DMS79 (cell line): ENCODE measurements at regions not wholly inside any gene's neighbourhood (a gene's known extent, or its start where the extent isn't known, plus 50 kb on each side); places are given as distances from the start of the nearest gene placed in this dataset.
A peak's percentile ranks its signal among the peaks of the same experiment; 100 is the strongest.
"Not testable (repeated sequence)": the region's sequence is repeated elsewhere in the genome, so short reads cannot be mapped to it uniquely, and the experiment has no call there.

Experiments
- DNase-seq: peaks from one replicate; lab custom pipeline; 2025; lab: John Stamatoyannopoulos, UW

- no peak for DNase-seq
Measured at GRCh38 chr3:28575746-28576613, 227.4 kb upstream of the AZI2 start.

DNA sequence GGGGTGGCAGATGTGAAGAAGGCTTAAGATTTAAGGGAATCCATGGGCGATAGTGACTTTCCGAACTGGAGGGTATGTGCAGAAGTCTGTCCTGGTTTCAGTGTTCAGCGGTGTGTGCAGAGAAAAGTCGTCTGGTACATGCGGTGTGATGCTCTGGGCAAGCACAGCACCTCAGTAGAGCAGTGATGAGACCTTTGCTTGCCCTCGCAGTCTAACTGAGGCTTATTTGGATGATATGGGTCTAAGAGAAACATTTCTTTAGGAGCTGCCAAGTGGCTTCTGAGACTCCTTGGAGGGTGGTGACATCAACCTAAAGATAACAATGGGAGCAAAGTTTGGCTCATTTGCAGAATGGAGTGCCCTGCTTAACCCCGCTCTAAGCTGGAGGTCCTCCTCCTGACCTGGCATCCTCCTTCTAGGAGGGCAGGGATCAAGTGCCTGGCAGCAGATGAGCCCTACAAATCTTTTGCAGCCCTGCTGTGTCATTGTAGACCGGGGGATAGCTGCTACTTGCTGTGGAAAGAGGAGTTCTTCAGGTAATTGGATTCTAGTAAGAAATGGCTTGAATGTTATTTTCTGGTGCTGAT is 228.1 kb upstream of the AZI2 start:
- DNase-seq = peak; percentile 5

DNA sequence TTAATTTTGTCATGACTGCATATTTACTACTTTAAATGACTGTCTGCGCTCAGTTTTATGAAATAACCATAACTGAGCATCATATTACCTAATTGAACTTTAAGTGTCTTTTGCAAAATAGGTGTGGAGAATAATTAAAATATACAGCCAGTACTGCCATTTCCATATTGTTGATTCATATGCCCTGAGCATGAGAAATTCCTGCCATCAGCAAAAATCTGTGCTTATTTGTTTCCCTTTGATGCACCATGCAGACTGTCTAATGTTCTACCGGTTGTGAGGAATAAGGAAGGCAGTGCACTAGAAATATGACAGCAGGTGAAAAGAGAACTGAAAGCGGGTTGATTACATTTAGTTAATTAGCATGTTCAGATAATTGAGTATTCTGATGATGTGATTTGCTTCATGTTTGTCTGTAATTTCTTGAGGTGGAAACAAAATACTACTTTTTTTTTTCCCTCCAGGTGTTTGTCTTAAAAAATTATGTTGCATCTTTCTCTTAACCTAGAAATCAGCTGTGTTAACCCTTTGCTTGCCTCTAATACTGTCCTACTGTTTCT is 229.4 kb upstream of the AZI2 start:
- DNase-seq = no peak

DNA sequence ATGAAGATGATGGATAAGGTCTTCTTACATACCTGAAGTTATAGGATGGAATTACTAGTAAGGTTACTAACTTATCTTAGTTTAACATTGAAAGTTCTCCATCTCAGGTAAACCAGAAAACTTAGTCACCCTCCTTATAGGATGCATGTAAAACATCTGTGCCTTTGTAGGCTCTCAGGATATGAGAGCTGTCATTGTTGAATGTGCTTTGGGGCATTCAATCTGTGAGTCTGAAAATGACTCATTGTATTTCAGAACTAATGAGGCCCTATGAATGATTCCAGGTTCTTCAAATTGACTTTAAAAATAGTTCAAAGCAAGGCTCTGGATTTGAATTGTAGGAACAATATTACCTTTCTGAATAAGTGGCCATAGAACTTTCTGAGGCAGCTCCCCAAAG is 237.7 kb upstream of the AZI2 start:
- DNase-seq = no peak

DNA sequence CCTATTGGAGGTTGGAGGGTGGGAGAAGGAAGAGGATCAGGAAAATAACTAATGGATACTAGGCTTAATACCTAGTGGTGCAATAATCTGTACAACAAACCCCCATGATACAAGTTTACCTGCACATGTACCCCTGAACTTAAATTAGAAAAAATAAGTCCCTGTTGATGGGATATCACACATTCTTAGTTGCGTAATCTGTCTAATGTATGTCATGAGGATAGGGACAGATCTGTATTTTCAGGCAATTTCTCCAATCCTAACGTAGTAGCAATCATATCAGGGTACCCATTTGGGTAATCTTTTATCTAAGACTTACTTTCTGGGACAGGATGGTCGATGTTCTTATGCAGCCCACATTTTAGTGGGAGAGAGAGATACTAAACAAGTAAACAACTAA is 239.1 kb upstream of the AZI2 start:
- DNase-seq = no peak

DNA sequence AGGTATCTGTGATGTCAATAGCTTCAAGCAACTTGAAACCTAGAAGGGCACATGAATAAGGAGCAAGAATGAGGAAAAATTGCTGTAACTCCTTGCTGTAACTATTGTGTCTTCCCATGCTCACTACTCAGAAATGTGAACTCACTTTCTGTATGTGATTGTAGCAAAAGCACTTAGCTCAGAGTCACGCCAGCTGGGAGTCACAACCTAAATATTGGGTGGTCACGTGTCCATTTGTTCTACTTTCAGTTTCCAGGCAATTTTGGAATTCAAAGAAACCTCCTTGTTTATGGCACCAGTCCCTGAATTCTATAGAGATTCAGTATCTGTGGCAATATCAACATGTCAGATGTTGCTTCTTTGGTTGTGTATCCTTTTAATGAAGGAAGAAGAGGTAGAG is 241.6 kb upstream of the AZI2 start:
- DNase-seq = no peak

DNA sequence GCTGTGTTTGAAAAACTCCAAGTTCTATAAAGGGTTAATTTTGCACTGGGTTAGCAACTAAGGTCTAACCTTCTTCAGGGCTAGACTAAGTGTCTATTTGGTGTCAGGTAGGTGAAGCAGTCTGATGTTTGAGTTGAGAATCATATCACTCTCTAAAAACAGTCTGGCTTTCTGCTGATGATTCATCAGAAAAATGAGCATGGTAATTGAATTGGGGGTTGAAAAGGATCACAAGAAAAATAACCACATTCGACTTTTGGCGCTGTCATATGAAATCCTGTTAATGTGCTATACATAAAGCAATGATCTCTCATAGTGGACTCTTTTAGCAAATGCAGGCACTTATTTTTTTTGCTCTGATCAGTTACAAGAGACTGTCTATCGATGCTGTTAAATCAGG is 242.2 kb upstream of the AZI2 start:
- no peak for DNase-seq

GRCh38 chr3:28595372-28595771 is 246.7 kb upstream of the AZI2 start:
- DNase-seq = no peak

DNA sequence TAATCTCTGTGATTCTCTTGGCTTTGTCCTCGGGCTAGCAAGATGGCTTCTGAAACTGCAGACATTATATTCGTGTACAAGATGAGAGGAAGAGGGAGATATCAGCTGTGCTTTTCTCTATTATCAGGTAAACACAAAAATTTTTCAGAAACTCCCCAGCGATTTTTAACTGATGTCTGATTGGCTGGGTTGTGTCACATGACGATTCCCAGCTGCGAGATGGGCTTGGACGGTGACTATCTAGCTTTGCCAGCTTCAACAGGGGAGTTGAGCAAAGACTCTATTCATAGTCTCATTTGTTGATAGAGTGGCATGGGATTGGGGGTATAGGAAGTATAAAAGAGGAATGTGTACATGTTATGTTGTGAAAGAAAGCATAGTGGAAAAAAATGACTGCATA is 248.8 kb upstream of the AZI2 start:
- no peak for DNase-seq

- DNase-seq = no peak
Measured at GRCh38 chr3:28598165-28598564, 249.5 kb upstream of the AZI2 start.

DNA sequence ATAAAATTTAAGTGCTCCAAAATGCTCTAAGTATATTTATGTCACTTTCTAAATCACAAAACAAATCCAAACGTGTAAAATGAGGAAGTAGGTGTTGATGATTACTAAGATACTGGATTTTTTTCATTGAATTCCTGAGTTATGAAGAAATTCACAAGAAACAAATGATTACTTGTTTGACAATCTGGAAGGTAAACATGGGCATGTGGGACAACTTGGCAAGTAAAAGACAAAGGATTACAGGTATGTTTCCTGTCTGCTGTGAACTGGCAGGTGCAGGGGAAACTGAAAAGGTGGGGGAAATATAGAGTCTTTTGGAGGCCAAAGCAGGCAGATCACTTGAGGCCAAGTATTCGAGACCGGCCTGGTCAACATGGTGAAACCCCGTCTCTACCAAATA is 252.7 kb upstream of the AZI2 start:
- no peak for DNase-seq

DNA sequence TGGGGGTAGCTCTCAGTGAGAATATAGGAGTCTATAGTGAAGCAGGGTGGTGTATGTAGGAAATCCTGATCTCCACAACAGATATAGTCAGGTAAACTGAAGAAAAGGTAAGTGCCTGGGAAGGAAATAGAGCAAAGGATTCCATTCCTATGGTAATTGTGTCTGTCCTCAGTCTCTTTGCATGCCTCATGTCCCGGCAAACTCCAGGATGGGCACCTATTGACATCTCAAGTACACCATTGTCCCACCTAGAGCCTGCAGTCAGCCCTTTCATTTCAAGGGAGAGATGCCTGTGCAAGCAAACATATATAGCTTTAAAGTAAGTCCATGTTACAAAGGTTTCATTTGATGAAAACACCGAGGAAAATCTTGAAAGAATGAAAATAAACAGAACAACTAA is 257.7 kb upstream of the AZI2 start:
- no peak for DNase-seq

DNA sequence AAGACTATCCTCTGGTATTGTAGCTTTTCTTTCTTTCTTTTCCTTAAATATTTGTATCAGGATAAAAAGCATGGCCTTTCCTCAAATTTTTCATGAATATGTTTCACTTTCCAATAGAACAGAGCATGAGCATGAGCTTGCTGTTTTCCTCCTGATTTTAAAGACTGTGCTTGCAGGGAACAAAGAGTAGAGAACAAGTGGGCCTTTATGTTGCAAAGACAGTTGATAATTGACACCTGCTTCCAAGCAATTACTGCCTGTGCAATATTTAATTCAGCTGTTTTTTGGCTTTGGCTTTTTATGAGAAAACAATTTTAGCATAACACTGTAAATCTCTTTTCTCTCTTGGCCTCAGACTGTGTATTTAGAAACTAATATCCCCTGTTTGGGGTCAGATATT is 263.6 kb upstream of the AZI2 start:
- DNase-seq = no peak

DNA sequence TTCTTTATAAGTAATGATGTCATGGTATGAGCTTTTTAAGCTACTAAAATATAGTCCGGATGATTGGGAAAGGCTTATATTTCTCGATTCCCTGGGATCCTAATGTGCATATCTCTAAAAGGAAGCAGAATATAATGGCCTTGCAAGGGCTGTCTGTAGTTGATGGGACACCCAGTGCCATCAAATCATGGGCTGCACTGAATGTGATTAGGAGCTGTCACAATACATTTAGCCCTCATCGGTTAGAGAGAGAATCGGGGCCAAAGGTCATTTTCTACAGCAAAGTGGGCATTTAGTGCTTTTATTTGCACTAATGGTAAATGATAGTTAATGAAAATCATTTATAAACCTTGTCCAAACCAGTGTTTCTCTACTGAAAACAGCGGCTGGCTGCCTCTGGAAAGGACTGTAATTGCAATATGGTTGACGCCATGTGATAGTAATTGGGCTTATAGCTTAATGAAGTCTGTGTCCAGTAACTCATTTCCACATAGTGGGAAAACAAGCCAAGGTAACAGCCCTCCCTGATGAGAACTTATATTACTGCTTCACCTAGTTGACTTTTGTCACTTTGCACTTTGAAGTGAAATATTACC is 265.0 kb upstream of the AZI2 start:
- no peak for DNase-seq

GRCh38 chr3:28615071-28615470 is 266.4 kb upstream of the AZI2 start:
- DNase-seq = no peak

DNA sequence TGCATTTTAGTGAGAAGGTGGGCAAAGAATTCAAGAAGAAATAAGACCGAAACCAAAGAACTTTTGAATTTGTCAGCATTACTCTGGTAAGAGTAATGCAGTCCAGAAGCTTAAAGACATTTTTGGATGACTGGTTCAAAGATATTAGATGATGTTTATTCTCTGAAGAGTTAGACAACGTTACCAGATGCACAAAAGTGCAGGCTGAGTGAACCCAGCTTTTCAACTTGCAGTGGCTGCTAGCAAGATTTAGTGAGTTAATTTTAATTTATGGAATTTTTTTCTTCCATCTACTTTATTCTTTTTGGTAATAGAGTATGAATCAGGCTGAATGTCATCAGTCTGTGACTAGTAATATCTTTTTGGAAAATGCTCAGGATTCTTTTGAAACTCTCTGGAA is 267.3 kb upstream of the AZI2 start:
- no peak for DNase-seq

DNA sequence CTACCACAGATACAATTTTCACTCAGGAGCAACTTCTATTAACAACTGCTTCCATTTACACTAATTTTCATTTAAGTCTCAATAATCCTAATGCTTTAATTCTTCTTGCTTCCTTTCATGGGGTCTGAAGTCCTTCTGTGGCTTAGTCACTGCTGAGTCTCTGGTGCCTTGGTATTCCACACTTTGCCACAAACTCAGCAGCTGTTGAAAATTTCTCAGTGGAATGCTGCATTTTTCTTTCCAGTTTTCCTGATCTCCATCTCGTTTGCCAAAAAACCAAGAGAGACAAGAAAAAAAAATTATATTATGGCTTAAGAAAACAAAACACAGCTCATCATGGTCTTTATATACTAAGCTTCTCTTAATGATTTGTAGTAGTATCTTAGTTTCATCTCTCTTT is 269.2 kb upstream of the AZI2 start:
- DNase-seq = no peak

DNA sequence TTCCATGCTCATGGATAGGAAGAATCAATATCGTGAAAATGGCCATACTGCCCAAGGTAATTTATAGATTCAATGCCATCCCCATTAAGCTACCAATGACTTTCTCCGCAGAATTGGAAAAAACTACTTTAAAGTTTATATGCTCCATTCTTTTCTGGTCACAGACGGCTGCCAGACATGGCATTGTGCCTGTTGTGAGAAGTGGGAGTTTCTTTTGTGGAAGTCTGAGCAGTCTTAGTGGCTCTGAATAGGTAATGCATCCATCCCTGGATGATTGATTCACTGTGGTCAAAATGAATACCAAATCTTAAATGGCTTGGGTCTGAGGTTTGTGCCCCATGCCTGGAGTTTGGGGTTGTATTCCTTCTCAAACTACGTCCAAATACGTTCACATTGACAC is 274.5 kb upstream of the AZI2 start:
- DNase-seq = no peak

DNA sequence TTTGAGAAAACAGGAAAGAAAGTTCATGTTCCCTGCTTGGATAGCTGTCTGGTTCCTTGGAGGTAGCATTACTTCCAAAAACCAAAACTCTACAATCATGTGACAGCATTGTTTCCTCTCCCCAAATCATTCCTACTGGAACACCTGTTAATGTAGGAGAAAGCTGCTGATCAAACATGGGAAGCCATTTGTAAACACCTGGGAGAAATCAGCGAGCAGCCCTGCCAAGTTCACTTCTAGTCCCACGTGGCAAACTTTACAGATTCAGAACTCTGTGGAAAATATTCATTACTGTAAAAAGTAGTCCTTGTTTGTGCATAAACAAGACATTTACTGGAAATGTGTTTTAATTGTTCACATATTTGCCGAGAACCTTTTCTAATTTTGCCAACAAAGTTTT is 275.5 kb upstream of the AZI2 start:
- DNase-seq = no peak

DNA sequence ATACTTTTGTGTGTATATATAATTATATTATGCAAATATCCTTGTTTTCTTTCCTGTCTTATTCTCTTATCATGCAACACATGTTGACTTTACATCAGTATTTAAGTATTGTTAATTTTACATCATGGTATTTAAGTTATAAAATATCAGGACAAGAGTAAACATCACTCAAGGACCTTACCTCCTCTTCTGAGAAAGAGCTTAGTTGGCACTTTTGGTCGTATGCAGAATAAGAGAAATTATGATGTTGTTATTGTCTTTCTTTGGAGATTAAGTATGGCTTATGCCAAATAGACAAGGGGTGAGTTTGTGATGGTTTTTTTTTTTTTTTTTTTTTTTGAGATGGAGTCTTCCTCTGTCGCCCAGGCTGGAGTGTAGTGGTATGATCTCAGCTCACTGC is 279.2 kb upstream of the AZI2 start:
- DNase-seq = not testable (repeated sequence)

GRCh38 chr3:28634019-28634418 is 285.4 kb upstream of the AZI2 start:
- no peak for DNase-seq

GRCh38 chr3:28637742-28638141 is 289.1 kb upstream of the AZI2 start:
- DNase-seq = no peak

- DNase-seq = no peak
Measured at GRCh38 chr3:28645149-28645548, 296.5 kb upstream of the AZI2 start.
